ENCODE measurements at regions not wholly inside any gene's neighbourhood (a gene's known extent, or its start where the extent isn't known, plus 50 kb on each side); places are given as distances from the start of the nearest gene placed in this dataset.

DNA sequence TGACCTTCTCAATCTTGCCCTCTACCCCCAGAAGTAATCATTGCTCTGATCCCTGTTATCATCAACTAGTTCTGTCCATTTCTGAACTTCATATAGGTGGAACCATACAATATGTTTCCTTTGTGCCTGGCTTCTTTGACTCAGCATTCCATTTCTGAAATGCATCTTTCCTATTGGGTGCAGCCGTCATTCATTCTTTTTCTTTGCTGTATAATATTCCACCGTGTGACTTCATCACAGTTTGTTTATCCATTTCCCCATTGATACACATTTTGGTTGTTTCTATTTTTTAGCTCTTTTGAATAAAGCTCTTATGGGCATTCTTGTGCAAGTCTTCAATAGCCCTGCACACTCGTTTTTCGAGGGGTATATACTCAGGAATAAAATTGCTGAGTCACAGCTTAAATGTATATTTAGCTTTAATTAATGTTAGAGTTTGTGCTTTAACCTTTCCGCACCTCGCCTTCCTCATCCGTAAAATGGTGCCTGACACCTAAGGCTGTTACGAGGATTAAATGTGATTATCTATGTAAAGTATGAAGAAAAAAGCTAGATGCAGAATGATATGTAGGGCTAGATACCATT lies 491.6 kb downstream of the MIAT start:
- Histone ChIP-seq H3K4me1 (ENCODE audit: insufficient read depth, low read length, poor library complexity, severe bottlenecking) (no peaks in the 10 kb centered on the region), H3K36me3 (ENCODE audit: insufficient read depth, low read length, poor library complexity, severe bottlenecking) (no peaks in the 10 kb centered on the region), H3K9me3 (ENCODE audit: low read depth, low read length, poor library complexity, severe bottlenecking) (no peaks in the 10 kb centered on the region), H3K27ac (ENCODE audit: low read depth, low read length, poor library complexity, severe bottlenecking) (no peak overlapping the region), H3K4me3 (ENCODE audit: low read depth, low read length, poor library complexity, severe bottlenecking) (no peak overlapping the region), H3K27me3 (replicated peaks; ENCODE audit: insufficient read depth, low read depth, low read length, poor library complexity) (no peaks in the 10 kb centered on the region)
- ChIA-PET CTCF (no interaction called here), POLR2A (ENCODE audit: low non-redundant PET) (no interaction called here)
- intact Hi-C loops (cut with micrococcal nuclease; ENCODE audit: unreplicated experiment) = no loop called here
- TF ChIP-seq, protein P1, sequence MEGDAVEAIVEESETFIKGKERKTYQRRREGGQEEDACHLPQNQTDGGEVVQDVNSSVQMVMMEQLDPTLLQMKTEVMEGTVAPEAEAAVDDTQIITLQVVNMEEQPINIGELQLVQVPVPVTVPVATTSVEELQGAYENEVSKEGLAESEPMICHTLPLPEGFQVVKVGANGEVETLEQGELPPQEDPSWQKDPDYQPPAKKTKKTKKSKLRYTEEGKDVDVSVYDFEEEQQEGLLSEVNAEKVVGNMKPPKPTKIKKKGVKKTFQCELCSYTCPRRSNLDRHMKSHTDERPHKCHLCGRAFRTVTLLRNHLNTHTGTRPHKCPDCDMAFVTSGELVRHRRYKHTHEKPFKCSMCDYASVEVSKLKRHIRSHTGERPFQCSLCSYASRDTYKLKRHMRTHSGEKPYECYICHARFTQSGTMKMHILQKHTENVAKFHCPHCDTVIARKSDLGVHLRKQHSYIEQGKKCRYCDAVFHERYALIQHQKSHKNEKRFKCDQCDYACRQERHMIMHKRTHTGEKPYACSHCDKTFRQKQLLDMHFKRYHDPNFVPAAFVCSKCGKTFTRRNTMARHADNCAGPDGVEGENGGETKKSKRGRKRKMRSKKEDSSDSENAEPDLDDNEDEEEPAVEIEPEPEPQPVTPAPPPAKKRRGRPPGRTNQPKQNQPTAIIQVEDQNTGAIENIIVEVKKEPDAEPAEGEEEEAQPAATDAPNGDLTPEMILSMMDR (conservative IDR thresholded peaks at IDR 0.05; ENCODE audit: low read depth, low read length) = no peak
- no peak for TF ChIP-seq EZH2 (IDR thresholded peaks at IDR 0.05; ENCODE audit: borderline replicate concordance, low read depth, low read length, poor library complexity, severe bottlenecking)
- DNase-seq (ENCODE audit: low spot score) = no peak
- no TSS peak for BruUV-seq (replicated peaks)

DNA sequence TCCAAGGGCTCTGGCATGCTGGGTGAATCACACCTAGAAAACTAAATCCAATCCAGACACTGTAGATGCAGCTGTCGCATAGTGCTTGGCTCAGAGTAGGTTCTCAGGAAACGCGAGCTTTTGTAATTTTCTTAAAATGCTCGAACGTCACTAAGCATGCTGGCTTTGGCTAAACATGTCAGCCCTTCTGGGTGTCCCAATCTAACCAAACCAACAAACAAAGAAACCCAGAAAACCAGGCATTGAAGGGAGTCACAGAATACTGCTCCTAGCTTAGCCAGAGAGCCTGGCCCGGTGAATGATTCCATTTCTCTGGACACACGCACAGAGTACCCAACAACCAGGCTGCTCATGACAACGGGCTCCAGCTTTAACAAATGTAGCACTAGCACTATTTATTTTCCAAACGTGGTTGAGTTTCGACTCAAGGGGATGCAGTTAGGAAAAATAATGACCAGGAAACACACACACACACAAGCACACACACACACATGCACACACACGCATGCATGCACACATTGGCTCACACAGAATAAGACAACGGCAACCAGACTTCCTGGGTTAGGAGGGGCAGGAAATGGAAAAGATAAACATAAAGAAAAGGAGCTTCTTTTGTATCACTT lies 492.6 kb downstream of the MIAT start:
- POLR2A ChIA-PET (ENCODE audit: low non-redundant PET) = no interaction called here
- intact Hi-C loops (cut with micrococcal nuclease; ENCODE audit: unreplicated experiment) = no loop called here

GRCh38 chr22:27150544-27150941 lies 493.2 kb downstream of the MIAT start:
- BruUV-seq (replicated peaks) = no TSS peak
- no peak for TF ChIP-seq EZH2 (IDR thresholded peaks at IDR 0.05; ENCODE audit: borderline replicate concordance, low read depth, low read length, poor library complexity, severe bottlenecking)
- TF ChIP-seq, protein P1 (conservative IDR thresholded peaks at IDR 0.05; ENCODE audit: low read depth, low read length) = no peak
- H3K36me3 ChIP-seq (ENCODE audit: insufficient read depth, low read length, poor library complexity, severe bottlenecking) = no peaks in the 10 kb centered on the region
- intact Hi-C loops (cut with micrococcal nuclease; ENCODE audit: unreplicated experiment) = no loop called here
- POLR2A ChIA-PET (ENCODE audit: low non-redundant PET) = no interaction called here
- CTCF ChIA-PET = interaction anchor here (0.7 kb wide), 1 partner anchor 259 kb away, joined by 3 read pairs; no protein-coding TSS in a partner anchor
- DNase-seq (ENCODE audit: low spot score) = no peak
- no peaks in the 10 kb centered on the region for H3K27me3 ChIP-seq (replicated peaks; ENCODE audit: insufficient read depth, low read depth, low read length, poor library complexity)
- no peaks in the 10 kb centered on the region for H3K9me3 ChIP-seq (ENCODE audit: low read depth, low read length, poor library complexity, severe bottlenecking)
- H3K27ac ChIP-seq (ENCODE audit: low read depth, low read length, poor library complexity, severe bottlenecking) = no peak overlapping the region
- no peaks in the 10 kb centered on the region for H3K4me1 ChIP-seq (ENCODE audit: insufficient read depth, low read length, poor library complexity, severe bottlenecking)
- no peak overlapping the region for H3K4me3 ChIP-seq (ENCODE audit: low read depth, low read length, poor library complexity, severe bottlenecking)

More for the DNA sequence above, 492.6 kb downstream of the MIAT start:
- Histone ChIP-seq H3K4me1 (ENCODE audit: insufficient read depth, low read length, poor library complexity, severe bottlenecking) (no peaks in the 10 kb centered on the region), H3K27me3 (replicated peaks; ENCODE audit: insufficient read depth, low read depth, low read length, poor library complexity) (no peaks in the 10 kb centered on the region), H3K4me3 (ENCODE audit: low read depth, low read length, poor library complexity, severe bottlenecking) (no peak overlapping the region), H3K27ac (ENCODE audit: low read depth, low read length, poor library complexity, severe bottlenecking) (no peak overlapping the region), H3K36me3 (ENCODE audit: insufficient read depth, low read length, poor library complexity, severe bottlenecking) (no peaks in the 10 kb centered on the region), H3K9me3 (ENCODE audit: low read depth, low read length, poor library complexity, severe bottlenecking) (no peaks in the 10 kb centered on the region)
- no TSS peak for BruUV-seq (replicated peaks)
- TF ChIP-seq, protein P1 (conservative IDR thresholded peaks at IDR 0.05; ENCODE audit: low read depth, low read length) = no peak
- no peak for TF ChIP-seq EZH2 (IDR thresholded peaks at IDR 0.05; ENCODE audit: borderline replicate concordance, low read depth, low read length, poor library complexity, severe bottlenecking)
- CTCF ChIA-PET = no interaction called here
- DNase-seq (ENCODE audit: low spot score) = no peak

Data from A673 (cell line).